MM.1S (cell line): ENCODE measurements at regions not wholly inside any gene's neighbourhood (a gene's known extent, or its start where the extent isn't known, plus 50 kb on each side); places are given as distances from the start of the nearest gene placed in this dataset.

ENCODE experiments used
- DNase-seq: peaks from one replicate; pipeline ENCODE4 v3.0.0-alpha.2; 2015
- H2AFZ ChIP-seq: fragments of 300-600 bp; sonication (generic); 2 replicates; pipeline ENCODE4 v1.6.0; 2016; ENCODE audit warnings: antibody characterized with exemption, low read length
- H3F3A ChIP-seq: fragments of 300-600 bp; sonication (generic); 2 replicates; pipeline ENCODE4 v1.6.1; 2016; ENCODE audit warnings: mild to moderate bottlenecking, antibody characterized with exemption, low read length, moderate library complexity, mixed read lengths; ENCODE audit not compliant: insufficient read depth
- H3K27ac ChIP-seq: fragments of 300-600 bp; sonication (generic); 2 replicates; pipeline ENCODE4 v1.5.1; 2016; ENCODE audit warnings: mild to moderate bottlenecking, low read length
- H3K27me3 ChIP-seq: fragments of 300-600 bp; sonication (generic); replicated peaks from 2 replicates; pipeline ENCODE4 v1.6.0; 2016; ENCODE audit warnings: low read length; ENCODE audit not compliant: insufficient read depth
- H3K36me3 ChIP-seq: fragments of 300-600 bp; sonication (generic); replicated peaks from 2 replicates; pipeline ENCODE4 v1.6.1; 2016; ENCODE audit warnings: mild to moderate bottlenecking, low read length, mixed read lengths; ENCODE audit not compliant: insufficient read depth
- H3K4me1 ChIP-seq: fragments of 300-600 bp; sonication (generic); 2 replicates; pipeline ENCODE4 v1.6.1; 2016; ENCODE audit warnings: low read length, mixed read lengths
- H3K4me2 ChIP-seq: fragments of 300-600 bp; sonication (generic); 2 replicates; pipeline ENCODE4 v1.6.0; 2016; ENCODE audit warnings: low read depth, low read length
- H3K4me3 ChIP-seq: fragments of 300-600 bp; sonication (generic); 2 replicates; pipeline ENCODE4 v1.5.1; 2016; ENCODE audit warnings: low read length, mixed read lengths
- H3K79me2 ChIP-seq: fragments of 300-600 bp; sonication (generic); 2 replicates; pipeline ENCODE4 v1.6.1; 2016; ENCODE audit warnings: mixed run types, low read length, mixed read lengths
- H3K9ac ChIP-seq: fragments of 300-600 bp; sonication (generic); 2 replicates; pipeline ENCODE4 v1.6.1; 2016; ENCODE audit warnings: low read length, mixed read lengths
- H3K9me2 ChIP-seq: fragments of 300-600 bp; sonication (generic); replicated peaks from 2 replicates; pipeline ENCODE4 v1.6.1; 2016; ENCODE audit warnings: mild to moderate bottlenecking, low read length, mixed read lengths; ENCODE audit not compliant: insufficient read depth
- H3K9me3 ChIP-seq: fragments of 300-600 bp; sonication (generic); replicated peaks from 2 replicates; pipeline ENCODE4 v1.6.1; 2016; ENCODE audit warnings: mild to moderate bottlenecking, low read length, mixed read lengths; ENCODE audit not compliant: insufficient read depth
- H4K20me1 ChIP-seq: fragments of 300-600 bp; sonication (generic); 2 replicates; pipeline ENCODE4 v1.6.1; 2016; ENCODE audit warnings: mild to moderate bottlenecking, low read length, moderate library complexity, mixed read lengths; ENCODE audit not compliant: insufficient read depth
- EZH2 ChIP-seq: fragments of 300-600 bp; sonication (generic); optimal IDR thresholded peaks from 2 replicates; pipeline ENCODE3; 2017; ENCODE audit warnings: low read depth, mild to moderate bottlenecking, antibody characterized with exemption, low read length, mixed read lengths
- EZH2phosphoT487 ChIP-seq: fragments of 300-600 bp; sonication (generic); IDR thresholded peaks from 2 replicates; pipeline ENCODE4 v1.6.1; 2018; ENCODE audit warnings: antibody characterized with exemption, low read length
- TF ChIP-seq, protein P1 (sequence below): fragments of 300-600 bp; sonication (generic); IDR thresholded peaks from 2 replicates; pipeline ENCODE4 v1.5.1; 2016; ENCODE audit warnings: antibody characterized with exemption, low read length, mixed read lengths

DNA sequence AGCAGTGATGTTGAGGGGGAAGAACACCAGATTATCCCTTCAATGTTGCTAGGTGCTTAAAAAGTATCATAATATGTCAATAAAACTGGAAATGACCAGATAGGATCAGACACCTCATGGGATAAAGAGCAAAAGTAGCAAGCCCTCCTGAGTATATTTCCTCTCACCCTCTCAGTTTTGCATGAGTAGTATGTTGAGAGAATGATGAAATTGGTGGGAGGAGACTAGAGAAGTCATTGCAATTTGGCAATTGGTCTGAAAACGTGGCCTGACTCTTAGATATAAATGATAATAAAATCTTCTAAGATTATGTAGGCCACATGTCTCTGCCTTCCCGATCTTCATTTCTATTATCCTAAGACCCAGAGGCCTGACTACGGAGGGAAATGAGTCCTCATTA, 151.2 kb upstream of the ARRDC3 start:
- Histone ChIP-seq H3K79me2 (no peaks in the 10 kb centered on the region), H3K9ac (no peak overlapping the region), H3F3A (no peaks in the 10 kb centered on the region), H3K9me3 (no peaks in the 10 kb centered on the region), H3K27ac (no peak overlapping the region), H3K27me3 (no peaks in the 10 kb centered on the region), H3K4me3 (no peak overlapping the region), H2AFZ (no peak overlapping the region), H4K20me1 (no peaks in the 10 kb centered on the region), H3K4me1 (no peaks in the 10 kb centered on the region), H3K9me2 (no peaks in the 10 kb centered on the region), H3K4me2 (no peak overlapping the region), H3K36me3 (no peaks in the 10 kb centered on the region)
- TF ChIP-seq EZH2 = no peak
- TF ChIP-seq EZH2phosphoT487 = no peak
- TF ChIP-seq, protein P1, sequence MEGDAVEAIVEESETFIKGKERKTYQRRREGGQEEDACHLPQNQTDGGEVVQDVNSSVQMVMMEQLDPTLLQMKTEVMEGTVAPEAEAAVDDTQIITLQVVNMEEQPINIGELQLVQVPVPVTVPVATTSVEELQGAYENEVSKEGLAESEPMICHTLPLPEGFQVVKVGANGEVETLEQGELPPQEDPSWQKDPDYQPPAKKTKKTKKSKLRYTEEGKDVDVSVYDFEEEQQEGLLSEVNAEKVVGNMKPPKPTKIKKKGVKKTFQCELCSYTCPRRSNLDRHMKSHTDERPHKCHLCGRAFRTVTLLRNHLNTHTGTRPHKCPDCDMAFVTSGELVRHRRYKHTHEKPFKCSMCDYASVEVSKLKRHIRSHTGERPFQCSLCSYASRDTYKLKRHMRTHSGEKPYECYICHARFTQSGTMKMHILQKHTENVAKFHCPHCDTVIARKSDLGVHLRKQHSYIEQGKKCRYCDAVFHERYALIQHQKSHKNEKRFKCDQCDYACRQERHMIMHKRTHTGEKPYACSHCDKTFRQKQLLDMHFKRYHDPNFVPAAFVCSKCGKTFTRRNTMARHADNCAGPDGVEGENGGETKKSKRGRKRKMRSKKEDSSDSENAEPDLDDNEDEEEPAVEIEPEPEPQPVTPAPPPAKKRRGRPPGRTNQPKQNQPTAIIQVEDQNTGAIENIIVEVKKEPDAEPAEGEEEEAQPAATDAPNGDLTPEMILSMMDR = no peak
- DNase-seq = no peak

DNA sequence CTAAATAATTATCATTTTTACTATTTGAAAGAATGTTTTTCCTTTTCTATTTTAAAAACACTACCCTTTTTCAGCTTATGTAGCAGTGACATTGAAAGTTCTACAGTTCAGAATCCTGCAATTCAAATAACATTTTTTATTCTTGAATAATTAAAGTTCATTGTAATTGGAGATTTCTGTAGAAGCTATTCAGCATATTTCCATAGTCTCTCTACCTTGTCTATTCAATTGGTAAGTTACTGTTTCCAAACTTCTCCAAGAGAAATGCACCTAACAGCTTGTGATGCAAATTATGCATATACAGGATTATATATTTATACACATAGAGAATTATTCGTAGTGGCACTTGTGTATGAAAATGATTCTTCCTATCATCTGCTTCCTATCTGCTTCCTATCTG, 149.7 kb upstream of the ARRDC3 start:
- H3K9me3 ChIP-seq = no peaks in the 10 kb centered on the region
- no peak overlapping the region for H3K4me3 ChIP-seq
- no peaks in the 10 kb centered on the region for H3K27me3 ChIP-seq
- H3K9ac ChIP-seq = no peak overlapping the region
- no peaks in the 10 kb centered on the region for H3K4me1 ChIP-seq
- TF ChIP-seq, protein P1 = no peak
- TF ChIP-seq EZH2 (no peak), EZH2phosphoT487 (no peak)
- no peak overlapping the region for H3K27ac ChIP-seq
- no peaks in the 10 kb centered on the region for H3K36me3 ChIP-seq
- H3K4me2 ChIP-seq = no peak overlapping the region
- no peaks in the 10 kb centered on the region for H3F3A ChIP-seq
- H3K9me2 ChIP-seq = no peaks in the 10 kb centered on the region
- no peak for DNase-seq
- no peaks in the 10 kb centered on the region for H4K20me1 ChIP-seq
- no peak overlapping the region for H2AFZ ChIP-seq
- no peaks in the 10 kb centered on the region for H3K79me2 ChIP-seq

DNA sequence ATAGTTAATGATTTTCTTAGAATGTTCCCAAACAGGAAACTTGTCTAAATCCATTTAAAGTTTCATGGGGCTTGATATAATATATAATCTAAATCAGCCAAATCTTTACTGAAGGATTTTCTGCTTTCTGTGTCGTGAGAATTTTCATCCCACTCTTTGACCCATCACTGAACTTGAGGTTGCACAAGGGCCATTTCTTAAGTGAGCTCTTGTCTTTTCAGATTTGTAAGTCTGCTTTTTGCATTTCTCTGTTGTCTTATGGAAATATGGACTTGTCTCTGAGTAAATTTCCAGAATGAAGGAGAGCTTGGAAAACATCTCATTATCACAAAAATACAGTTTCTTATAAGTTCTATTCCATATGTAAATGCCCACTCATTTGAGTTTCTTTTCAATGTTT, 149.2 kb upstream of the ARRDC3 start:
- no peak overlapping the region for H3K4me3 ChIP-seq

More for the DNA sequence above, 149.2 kb upstream of the ARRDC3 start:
- no peaks in the 10 kb centered on the region for H4K20me1 ChIP-seq
- H3K4me2 ChIP-seq = no peak overlapping the region
- no peaks in the 10 kb centered on the region for H3K36me3 ChIP-seq
- no peak overlapping the region for H2AFZ ChIP-seq
- no peaks in the 10 kb centered on the region for H3K79me2 ChIP-seq
- H3K27me3 ChIP-seq = no peaks in the 10 kb centered on the region
- H3K9me3 ChIP-seq = no peaks in the 10 kb centered on the region
- no peaks in the 10 kb centered on the region for H3K9me2 ChIP-seq
- H3F3A ChIP-seq = no peaks in the 10 kb centered on the region
- DNase-seq = no peak
- TF ChIP-seq, protein P1 = no peak
- TF ChIP-seq EZH2phosphoT487 = no peak
- H3K27ac ChIP-seq = no peak overlapping the region
- no peak overlapping the region for H3K9ac ChIP-seq
- no peaks in the 10 kb centered on the region for H3K4me1 ChIP-seq
